Tibial nerve (tissue), 4 donors: ENCODE measurements at regions not wholly inside any gene's neighbourhood (a gene's known extent, or its start where the extent isn't known, plus 50 kb on each side); places are given as distances from the start of the nearest gene placed in this dataset.

ENCODE experiments used
- DNase-seq, 2 donors: peaks; one replicate each; pipeline ENCODE4 v3.0.0-alpha.2; 2019; ENCODE audit warnings: low spot score in 2 of 2
- H3K27ac ChIP-seq, 4 donors: fragments of 200-600 bp; sonication (generic) in 3 of 4; one replicate each; pipeline ENCODE4 v1.5.1; 2017 to 2019; ENCODE audit warnings: mild to moderate bottlenecking in 1 of 4
- H3K27me3 ChIP-seq, 2 donors: fragments of 200-600 bp; sonication (generic) in 1 of 2; one replicate each; pipeline versions ENCODE4 v1.5.1 to v1.6.0; 2017 to 2019
- H3K36me3 ChIP-seq, 3 donors: fragments of 200-600 bp; sonication (generic); one replicate each; pipeline ENCODE4 v1.5.1; 2018 to 2019
- H3K4me1 ChIP-seq, 4 donors: fragments of 200-600 bp; sonication (generic) in 3 of 4; one replicate each; pipeline ENCODE4 v1.5.1; 2017 to 2019
- H3K4me3 ChIP-seq, 4 donors: fragments of 200-600 bp; sonication (generic) in 3 of 4; one replicate each; pipeline ENCODE4 v1.5.1; 2017 to 2019; ENCODE audit warnings: mild to moderate bottlenecking in 1 of 4, moderate library complexity in 1 of 4
- H3K9me3 ChIP-seq, 4 donors: fragments of 200-600 bp; sonication (generic) in 3 of 4; one replicate each; pipeline ENCODE4 v1.5.1; 2017 to 2019
- CTCF ChIP-seq, 5 experiments: fragments of 200-600 bp in 3 of 5; fragments of 450-650 bp in 2 of 5; sonication (generic) in 3 of 5; IDR thresholded peaks; one replicate each; pipeline ENCODE4 v1.5.1; 2016 to 2019; ENCODE audit warnings: antibody characterized with exemption in 5 of 5, mild to moderate bottlenecking in 3 of 5, moderate library complexity in 2 of 5
- EP300 ChIP-seq, 2 donors: sonication (generic); formaldehyde crosslinking; IDR thresholded peaks; one replicate each; pipeline ENCODE4 v1.6.1; 2017; ENCODE audit warnings: antibody characterized with exemption in 2 of 2, mild to moderate bottlenecking in 1 of 2
- POLR2A ChIP-seq, 2 donors: fragments of 450-650 bp; IDR thresholded peaks; one replicate each; pipeline ENCODE4 v1.6.1; 2017; ENCODE audit warnings: antibody characterized with exemption in 2 of 2, mild to moderate bottlenecking in 2 of 2, moderate library complexity in 2 of 2
- WGBS, 2 donors: methylation state at CpG; one replicate each; pipeline ENCODE4 v1.1.5; 2018; 5-methylcytosine and 5-hydroxymethylcytosine counted together

- Histone ChIP-seq H3K27me3 (no peaks in the 10 kb centered on the region), H3K4me1 (peaks cover 0 to 6% (median 0%) of the 10 kb centered on the region in 4 donors), H3K4me3 (no peak overlapping the region), H3K36me3 (no peaks in the 10 kb centered on the region), H3K9me3 (peaks cover 0 to 21% (median 0%) of the 10 kb centered on the region in 4 donors), H3K27ac (no peak overlapping the region)
- TF ChIP-seq POLR2A (IDR thresholded peaks at IDR 0.05) (no peak), CTCF (IDR thresholded peaks at IDR 0.05) (no peak), EP300 (IDR thresholded peaks at IDR 0.05) (no peak)
- 44 to 57% methylated on average over 2 of the region's 2 CpGs for WGBS, 2 donors
- no peak for DNase-seq
Observed at GRCh38 chr20:11522366-11522741, 395.3 kb upstream of the BTBD3 start.

GRCh38 chr20:11529047-11529446, 388.6 kb upstream of the BTBD3 start:
- 89 to 98% methylated on average over 4 of the region's 4 CpGs for WGBS, 2 donors
- no peak for TF ChIP-seq EP300 (IDR thresholded peaks at IDR 0.05)
- no peak for TF ChIP-seq CTCF (IDR thresholded peaks at IDR 0.05)
- TF ChIP-seq POLR2A (IDR thresholded peaks at IDR 0.05): no peak
- DNase-seq: no peak
- Histone ChIP-seq H3K4me1 (no peaks in the 10 kb centered on the region), H3K27me3 (no peaks in the 10 kb centered on the region), H3K27ac (no peak overlapping the region), H3K36me3 (no peaks in the 10 kb centered on the region), H3K4me3 (no peak overlapping the region), H3K9me3 (peaks cover 0 to 42% (median 10%) of the 10 kb centered on the region in 4 donors)

- H3K27me3 ChIP-seq: no peaks in the 10 kb centered on the region
- no peak for DNase-seq
- H3K27ac ChIP-seq: no peak overlapping the region
- H3K4me1 ChIP-seq: no peaks in the 10 kb centered on the region
- TF ChIP-seq CTCF (IDR thresholded peaks at IDR 0.05) (no peak), EP300 (IDR thresholded peaks at IDR 0.05) (no peak), POLR2A (IDR thresholded peaks at IDR 0.05) (no peak)
- peaks cover 0 to 3% (median 0%) of the 10 kb centered on the region in 4 donors for H3K9me3 ChIP-seq
- 41 to 47% methylated on average over 2 of the region's 2 CpGs for WGBS, 2 donors
- no peaks in the 10 kb centered on the region for H3K36me3 ChIP-seq
- H3K4me3 ChIP-seq: no peak overlapping the region
Observed at GRCh38 chr20:11537032-11537431, 380.7 kb upstream of the BTBD3 start.

- peaks cover 0 to 7% (median 0%) of the 10 kb centered on the region in 4 donors for H3K4me1 ChIP-seq
- no peak overlapping the region for H3K4me3 ChIP-seq
- 70 to 72% methylated on average over 4 of the region's 4 CpGs for WGBS, 2 donors
- TF ChIP-seq EP300 (IDR thresholded peaks at IDR 0.05): no peak
- H3K27me3 ChIP-seq: no peaks in the 10 kb centered on the region
- no peak overlapping the region for H3K27ac ChIP-seq
- no peaks in the 10 kb centered on the region for H3K9me3 ChIP-seq
- no peak for DNase-seq
- no peaks in the 10 kb centered on the region for H3K36me3 ChIP-seq
Observed at GRCh38 chr20:11539450-11539849, 378.2 kb upstream of the BTBD3 start.

- no peak overlapping the region for H3K27ac ChIP-seq
- no peak overlapping the region for H3K4me3 ChIP-seq
- no peaks in the 10 kb centered on the region for H3K27me3 ChIP-seq
- H3K36me3 ChIP-seq: no peaks in the 10 kb centered on the region
- no peak for TF ChIP-seq EP300 (IDR thresholded peaks at IDR 0.05)
- TF ChIP-seq CTCF (IDR thresholded peaks at IDR 0.05): no peak
- no peak for TF ChIP-seq POLR2A (IDR thresholded peaks at IDR 0.05)
- DNase-seq: no peak
- WGBS, 2 donors: 78 to 83% methylated on average over 3 of the region's 3 CpGs
- no peaks in the 10 kb centered on the region for H3K9me3 ChIP-seq
- H3K4me1 ChIP-seq: peaks cover 0 to 7% (median 0%) of the 10 kb centered on the region in 4 donors
Observed at GRCh38 chr20:11540558-11540957, 377.1 kb upstream of the BTBD3 start.

GRCh38 chr20:11542645-11543044, 375.0 kb upstream of the BTBD3 start:
- TF ChIP-seq POLR2A (IDR thresholded peaks at IDR 0.05) (no peak), EP300 (IDR thresholded peaks at IDR 0.05) (no peak), CTCF (IDR thresholded peaks at IDR 0.05) (no peak)
- H3K27me3 ChIP-seq: no peaks in the 10 kb centered on the region
- no peaks in the 10 kb centered on the region for H3K36me3 ChIP-seq
- 93 to 94% methylated on average over 2 of the region's 2 CpGs for WGBS, 2 donors
- no peak for DNase-seq
- H3K27ac ChIP-seq: no peak overlapping the region
- peaks cover 0 to 7% (median 0%) of the 10 kb centered on the region in 4 donors for H3K4me1 ChIP-seq
- H3K9me3 ChIP-seq: no peaks in the 10 kb centered on the region
- H3K4me3 ChIP-seq: no peak overlapping the region
